Ovary (tissue), 3 donors: ENCODE measurements at regions not wholly inside any gene's neighbourhood (a gene's known extent, or its start where the extent isn't known, plus 50 kb on each side); places are given as distances from the start of the nearest gene placed in this dataset.

ENCODE experiments used
- CTCF ChIP-seq, 3 donors: fragments of 450-650 bp in 2 of 3; fragments of 200-600 bp in 1 of 3; IDR thresholded peaks; one replicate each; pipeline versions ENCODE4 v1.5.1 to v1.8.0; 2016 to 2022; ENCODE audit warnings: antibody characterized with exemption in 3 of 3, mild to moderate bottlenecking in 1 of 3
- POLR2A ChIP-seq: fragments of 450-650 bp; IDR thresholded peaks from one replicate; pipeline ENCODE4 v1.6.1; 2017; ENCODE audit warnings: antibody characterized with exemption, mild to moderate bottlenecking, moderate library complexity
- donor health status: DM: no; HTN: no; CAD: no.

- TF ChIP-seq CTCF (IDR thresholded peaks at IDR 0.05), result no peak
- no peak for TF ChIP-seq POLR2A
Measured at GRCh38 chr14:22282949-22283348, 306.1 kb downstream of the DAD1 start.
